Neuronal stem cell (in vitro differentiated cells): ENCODE measurements at regions not wholly inside any gene's neighbourhood (a gene's known extent, or its start where the extent isn't known, plus 50 kb on each side); places are given as distances from the start of the nearest gene placed in this dataset.
"Not testable (repeated sequence)": the region's sequence is repeated elsewhere in the genome, so short reads cannot be mapped to it uniquely, and the experiment has no call there.

Source experiments
- DNase-seq: peaks from one replicate; pipeline ENCODE4 v3.0.0-alpha.2; 2013; ENCODE audit warnings: low spot score
- H2AFZ ChIP-seq: one replicate; pipeline ENCODE4 v1.6.1; 2013; ENCODE audit warnings: mild to moderate bottlenecking, low read length, inconsistent platforms
- H2AK5ac ChIP-seq: 2 replicates; pipeline ENCODE4 v1.6.1; 2013; ENCODE audit warnings: low read depth, mild to moderate bottlenecking, inconsistent platforms, low read length, moderate library complexity, mixed read lengths
- H2BK120ac ChIP-seq: 2 replicates; pipeline ENCODE4 v1.6.1; 2013; ENCODE audit warnings: low read depth, mild to moderate bottlenecking, inconsistent platforms, low read length, moderate library complexity, mixed read lengths
- H2BK12ac ChIP-seq: one replicate; pipeline ENCODE4 v1.6.1; 2013; ENCODE audit warnings: low read length, inconsistent platforms
- H2BK15ac ChIP-seq: 2 replicates; pipeline ENCODE4 v1.6.1; 2013; ENCODE audit warnings: mild to moderate bottlenecking, low read length, inconsistent platforms, mixed read lengths
- H2BK5ac ChIP-seq: one replicate; pipeline ENCODE4 v1.6.1; 2013; ENCODE audit warnings: inconsistent platforms, mild to moderate bottlenecking, low read length, moderate library complexity
- H3K14ac ChIP-seq: one replicate; pipeline ENCODE4 v1.6.1; 2013; ENCODE audit warnings: low read length, inconsistent platforms
- H3K18ac ChIP-seq: 2 replicates; pipeline ENCODE4 v1.6.1; 2013; ENCODE audit warnings: low read length, inconsistent platforms
- H3K23ac ChIP-seq: 2 replicates; pipeline ENCODE4 v1.6.1; 2013; ENCODE audit warnings: low read depth, mild to moderate bottlenecking, mixed read lengths, low read length, inconsistent platforms; ENCODE audit not compliant: poor library complexity
- H3K27ac ChIP-seq: replicated peaks from 3 replicates; pipeline ENCODE4 v1.5.1; 2013; ENCODE audit warnings: low read length, inconsistent platforms
- H3K27me3 ChIP-seq, 3 experiments: 2 replicates each; pipeline ENCODE4 v1.6.1; 2013; ENCODE audit warnings: low read length in 3 of 3, mild to moderate bottlenecking in 2 of 3, inconsistent platforms in 1 of 3, low read depth in 1 of 3, mixed read lengths in 1 of 3, moderate library complexity in 1 of 3; ENCODE audit not compliant: control insufficient read depth in 3 of 3, insufficient read depth in 3 of 3
- H3K36me3 ChIP-seq, 2 donors: replicated peaks in 1 of 2; 2 replicates each; pipeline ENCODE4 v1.6.1; 2013; ENCODE audit warnings: low read length in 2 of 2; ENCODE audit not compliant: control insufficient read depth in 2 of 2, insufficient read depth in 2 of 2
- H3K4ac ChIP-seq: 2 replicates; pipeline ENCODE4 v1.6.1; 2013; ENCODE audit warnings: inconsistent platforms, mild to moderate bottlenecking, low read length, moderate library complexity
- H3K4me1 ChIP-seq, 2 donors: 1 replicate in 1 of 2; 2 replicates in 1 of 2; pipeline ENCODE4 v1.6.1; 2013; ENCODE audit warnings: low read length in 2 of 2, low read depth in 1 of 2; ENCODE audit not compliant: control insufficient read depth in 2 of 2, insufficient read depth in 1 of 2
- H3K4me2 ChIP-seq: one replicate; pipeline ENCODE4 v1.6.1; 2013; ENCODE audit warnings: mild to moderate bottlenecking, low read length, inconsistent platforms; ENCODE audit not compliant: insufficient read depth, poor library complexity, severe bottlenecking
- H3K4me3 ChIP-seq, 2 donors: 2 replicates each; pipeline ENCODE4 v1.5.1; 2013; ENCODE audit warnings: low read length in 2 of 2, mild to moderate bottlenecking in 2 of 2, inconsistent platforms in 1 of 2, moderate library complexity in 1 of 2
- H3K79me1 ChIP-seq: one replicate; pipeline ENCODE4 v1.6.1; 2013; ENCODE audit warnings: low read depth, mild to moderate bottlenecking, inconsistent platforms, low read length, moderate library complexity
- H3K9ac ChIP-seq: one replicate; pipeline ENCODE4 v1.6.1; 2013; ENCODE audit warnings: mild to moderate bottlenecking, low read depth, low read length, inconsistent platforms; ENCODE audit not compliant: poor library complexity
- H3K9me3 ChIP-seq, 2 donors: replicated peaks in 1 of 2; 2 replicates each; pipeline versions ENCODE3 to v1.6.1; 2013; ENCODE audit warnings: low read length in 2 of 2, mild to moderate bottlenecking in 2 of 2, inconsistent platforms in 1 of 2, low read depth in 1 of 2, mixed read lengths in 1 of 2, moderate library complexity in 1 of 2; ENCODE audit not compliant: control insufficient read depth in 2 of 2, insufficient read depth in 1 of 2
- H4K8ac ChIP-seq: one replicate; pipeline ENCODE4 v1.6.1; 2013; ENCODE audit warnings: low read depth, mild to moderate bottlenecking, inconsistent platforms, low read length, moderate library complexity
- H4K91ac ChIP-seq: one replicate; pipeline ENCODE4 v1.6.1; 2013; ENCODE audit warnings: low read length, low read depth, mild to moderate bottlenecking, inconsistent platforms; ENCODE audit not compliant: poor library complexity
- WGBS, 2 donors: extraction: QIAGEN DNeasy Blood & Tissue Kit; methylation state at CpG; one replicate each; pipeline ENCODE4 v1.1.7; 2013; ENCODE audit warnings: missing lambda C conversion rate in 2 of 2, mixed read lengths in 1 of 2; ENCODE audit not compliant: insufficient read length in 2 of 2, insufficient replicate concordance in 1 of 2; ENCODE audit errors: extremely low coverage in 2 of 2; 5-methylcytosine and 5-hydroxymethylcytosine counted together

- no CpG with 5 or more reads among the region's 6 CpGs for WGBS, 2 donors
- H3K27me3 ChIP-seq, H3K27ac ChIP-seq, H3K9me3 ChIP-seq, H3K18ac ChIP-seq, H3K36me3 ChIP-seq, H2BK15ac ChIP-seq, H4K91ac ChIP-seq, H2AFZ ChIP-seq, H3K79me1 ChIP-seq, H3K23ac ChIP-seq, H2BK12ac ChIP-seq, H2BK5ac ChIP-seq, H3K4ac ChIP-seq, H3K9ac ChIP-seq, DNase-seq, H3K14ac ChIP-seq, H3K4me2 ChIP-seq, H2BK120ac ChIP-seq, H3K4me3 ChIP-seq, H4K8ac ChIP-seq, H2AK5ac ChIP-seq: not testable (repeated sequence)
- H3K4me1 ChIP-seq: peaks cover 3 to 10% of the 10 kb centered on the region in 2 donors
These were observed 367.2 kb upstream of the FAT1 start for GRCh38 chr4:187090832-187091231.

- H3K4ac ChIP-seq: no peak overlapping the region
- no peak overlapping the region for H3K18ac ChIP-seq
- H4K91ac ChIP-seq: no peak overlapping the region
- no peak overlapping the region for H2BK15ac ChIP-seq
- H2BK12ac ChIP-seq: no peak overlapping the region
- H2AFZ ChIP-seq: no peak overlapping the region
- peaks cover 3 to 14% of the 10 kb centered on the region in 2 donors for H3K4me1 ChIP-seq
- H3K4me2 ChIP-seq: no peak overlapping the region
- no peak for DNase-seq
- no peak overlapping the region for H2BK120ac ChIP-seq
- H2BK5ac ChIP-seq: no peak overlapping the region
- H3K79me1 ChIP-seq: no peaks in the 10 kb centered on the region
- no CpG with 5 or more reads among the region's 3 CpGs for WGBS, 2 donors
- H3K4me3 ChIP-seq: no peak overlapping the region
- H2AK5ac ChIP-seq: no peak overlapping the region
- H3K27me3 ChIP-seq: no peaks in the 10 kb centered on the region
- H4K8ac ChIP-seq: no peak overlapping the region
- H3K27ac ChIP-seq: no peak overlapping the region
- H3K23ac ChIP-seq: no peak overlapping the region
- H3K36me3 ChIP-seq: no peaks in the 10 kb centered on the region
- no peak overlapping the region for H3K9ac ChIP-seq
- H3K14ac ChIP-seq: no peak overlapping the region
- peaks cover 2 to 15% of the 10 kb centered on the region in 2 donors for H3K9me3 ChIP-seq
These were observed 370.5 kb upstream of the FAT1 start for GRCh38 chr4:187094144-187094543.

GRCh38 chr4:187098429-187098828 lies 374.8 kb upstream of the FAT1 start:
- no peak for DNase-seq
- Histone ChIP-seq H2BK15ac (no peak overlapping the region), H3K23ac (no peak overlapping the region), H3K14ac (no peak overlapping the region), H3K27ac (no peak overlapping the region), H2BK120ac (no peak overlapping the region), H3K4me2 (no peak overlapping the region), H2AK5ac (no peak overlapping the region), H3K4me3 (no peak overlapping the region), H3K27me3 (no peaks in the 10 kb centered on the region), H2AFZ (no peak overlapping the region), H2BK5ac (no peak overlapping the region), H3K18ac (no peak overlapping the region), H3K9ac (no peak overlapping the region), H3K4ac (no peak overlapping the region), H4K8ac (no peak overlapping the region), H2BK12ac (no peak overlapping the region), H3K9me3 (peaks cover 4 to 17% of the 10 kb centered on the region in 2 donors), H3K36me3 (no peaks in the 10 kb centered on the region), H3K79me1 (no peaks in the 10 kb centered on the region), H3K4me1 (peaks cover 3 to 14% of the 10 kb centered on the region in 2 donors), H4K91ac (no peak overlapping the region)
- WGBS, 2 donors: no CpG with 5 or more reads among the region's 2 CpGs

- Histone ChIP-seq H3K23ac (no peak overlapping the region), H4K91ac (no peak overlapping the region), H3K27me3 (no peaks in the 10 kb centered on the region), H2AFZ (no peak overlapping the region), H2BK15ac (no peak overlapping the region), H3K14ac (no peak overlapping the region), H3K79me1 (no peaks in the 10 kb centered on the region), H2BK5ac (no peak overlapping the region), H3K4ac (no peak overlapping the region), H3K27ac (no peak overlapping the region), H3K9ac (no peak overlapping the region), H4K8ac (no peak overlapping the region), H3K4me1 (no peaks in the 10 kb centered on the region), H2BK12ac (no peak overlapping the region), H2AK5ac (no peak overlapping the region), H3K18ac (no peak overlapping the region), H2BK120ac (no peak overlapping the region), H3K4me3 (no peak overlapping the region), H3K9me3 (peaks cover 4% of the 10 kb centered on the region in 2 donors), H3K36me3 (no peaks in the 10 kb centered on the region), H3K4me2 (no peak overlapping the region)
- no peak for DNase-seq
- no CpG with 5 or more reads among the region's 4 CpGs for WGBS, 2 donors
These were observed 379.7 kb upstream of the FAT1 start for GRCh38 chr4:187103351-187103750.
